SU-DHL-6 (cell line): ENCODE measurements at regions not wholly inside any gene's neighbourhood (a gene's known extent, or its start where the extent isn't known, plus 50 kb on each side); places are given as distances from the start of the nearest gene placed in this dataset.
"Not testable (repeated sequence)": the region's sequence is repeated elsewhere in the genome, so short reads cannot be mapped to it uniquely, and the experiment has no call there.

Experiments
- EZH2phosphoT487 ChIP-seq: fragments of 200-600 bp; sonication (generic), shearing (Covaris generic); conservative IDR thresholded peaks from 2 replicates; pipeline ENCODE4 v1.6.1; 2018; ENCODE audit warnings: mild to moderate bottlenecking, antibody characterized with exemption, low read length, moderate library complexity, mixed read lengths
- TF ChIP-seq, protein P1 (sequence below): fragments of 200-600 bp; sonication (generic); IDR thresholded peaks from one replicate; pipeline ENCODE4 v1.5.1; 2017; ENCODE audit warnings: antibody characterized with exemption, mild to moderate bottlenecking, low read length, moderate library complexity; ENCODE audit not compliant: insufficient read depth, poor library complexity, severe bottlenecking

GRCh38 chr6:57729407-57729806 is 412.0 kb downstream of the PRIM2 start:
- TF ChIP-seq EZH2phosphoT487 = not testable (repeated sequence)
- TF ChIP-seq, protein P1, sequence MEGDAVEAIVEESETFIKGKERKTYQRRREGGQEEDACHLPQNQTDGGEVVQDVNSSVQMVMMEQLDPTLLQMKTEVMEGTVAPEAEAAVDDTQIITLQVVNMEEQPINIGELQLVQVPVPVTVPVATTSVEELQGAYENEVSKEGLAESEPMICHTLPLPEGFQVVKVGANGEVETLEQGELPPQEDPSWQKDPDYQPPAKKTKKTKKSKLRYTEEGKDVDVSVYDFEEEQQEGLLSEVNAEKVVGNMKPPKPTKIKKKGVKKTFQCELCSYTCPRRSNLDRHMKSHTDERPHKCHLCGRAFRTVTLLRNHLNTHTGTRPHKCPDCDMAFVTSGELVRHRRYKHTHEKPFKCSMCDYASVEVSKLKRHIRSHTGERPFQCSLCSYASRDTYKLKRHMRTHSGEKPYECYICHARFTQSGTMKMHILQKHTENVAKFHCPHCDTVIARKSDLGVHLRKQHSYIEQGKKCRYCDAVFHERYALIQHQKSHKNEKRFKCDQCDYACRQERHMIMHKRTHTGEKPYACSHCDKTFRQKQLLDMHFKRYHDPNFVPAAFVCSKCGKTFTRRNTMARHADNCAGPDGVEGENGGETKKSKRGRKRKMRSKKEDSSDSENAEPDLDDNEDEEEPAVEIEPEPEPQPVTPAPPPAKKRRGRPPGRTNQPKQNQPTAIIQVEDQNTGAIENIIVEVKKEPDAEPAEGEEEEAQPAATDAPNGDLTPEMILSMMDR = not testable (repeated sequence)
